ENCODE measurements at regions not wholly inside any gene's neighbourhood (a gene's known extent, or its start where the extent isn't known, plus 50 kb on each side); places are given as distances from the start of the nearest gene placed in this dataset.
"Not testable (repeated sequence)": the region's sequence is repeated elsewhere in the genome, so short reads cannot be mapped to it uniquely, and the experiment has no call there.

DNA sequence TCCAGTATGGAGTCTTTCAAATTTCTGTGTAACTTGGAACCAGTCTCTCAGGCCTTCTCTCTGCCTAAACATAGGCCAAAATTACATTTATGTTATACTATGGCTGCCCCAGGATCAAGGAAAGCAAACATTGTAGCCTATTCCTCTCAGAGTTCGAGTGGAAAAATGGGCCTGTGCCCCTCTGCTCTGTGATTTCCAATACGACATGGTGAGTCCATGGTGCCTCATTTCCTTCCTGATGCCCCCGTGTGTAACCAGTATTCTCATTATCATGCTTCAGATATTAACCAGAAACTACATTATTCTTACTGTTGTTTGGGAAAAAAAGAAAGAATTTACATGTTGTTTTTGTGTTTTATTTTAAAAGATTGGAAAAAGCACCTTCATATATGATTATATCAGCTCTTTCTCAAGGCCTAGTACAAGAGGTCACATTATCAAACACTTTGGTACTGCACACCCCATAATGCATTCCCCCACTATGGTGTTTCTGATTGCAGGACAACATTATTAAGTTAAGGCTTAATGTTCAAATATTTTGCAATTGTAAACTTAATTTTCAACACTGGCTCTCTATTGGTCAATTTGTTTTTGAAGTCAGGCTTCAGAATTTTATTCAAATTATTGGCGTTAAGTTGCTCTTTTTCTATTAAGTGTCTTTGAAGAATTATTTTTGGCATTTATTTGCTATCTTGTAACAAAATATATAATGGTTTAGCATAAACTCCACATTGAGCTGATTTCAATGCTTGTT lies 151.8 kb upstream of the SLC27A6 start:
- FAIRE-seq: no peak

DNA sequence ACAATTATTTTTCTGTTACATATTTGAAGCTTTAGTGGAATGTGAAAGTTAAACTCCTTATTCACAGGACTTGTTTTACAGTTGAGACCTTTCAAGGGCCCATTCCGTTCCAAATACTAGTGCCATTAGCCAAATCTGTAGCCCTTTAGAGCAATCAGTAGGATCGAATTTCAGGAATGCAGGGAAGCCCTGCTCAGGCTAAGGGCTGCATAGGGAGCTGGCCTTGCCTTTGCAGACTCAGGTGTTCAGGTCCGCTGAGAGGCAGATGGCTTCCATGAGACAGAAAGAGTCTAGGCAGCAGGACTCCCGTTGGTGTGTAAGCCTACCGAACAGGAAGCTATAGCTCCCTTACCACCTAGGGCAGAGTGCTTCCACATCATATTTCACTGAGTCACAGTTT lies 150.1 kb upstream of the SLC27A6 start:
- FAIRE-seq: no peak

- FAIRE-seq: no peak
Observed at GRCh38 chr5:128825826-128826225, 139.5 kb upstream of the SLC27A6 start.

- FAIRE-seq: no peak
Observed at GRCh38 chr5:128826275-128826674, 139.0 kb upstream of the SLC27A6 start.

GRCh38 chr5:128836571-128836970 lies 128.7 kb upstream of the SLC27A6 start:
- no peak for FAIRE-seq

- no peak for FAIRE-seq
Observed at GRCh38 chr5:128838623-128839022, 126.7 kb upstream of the SLC27A6 start.

- FAIRE-seq: no peak
Observed at GRCh38 chr5:128842241-128842640, 123.0 kb upstream of the SLC27A6 start.

DNA sequence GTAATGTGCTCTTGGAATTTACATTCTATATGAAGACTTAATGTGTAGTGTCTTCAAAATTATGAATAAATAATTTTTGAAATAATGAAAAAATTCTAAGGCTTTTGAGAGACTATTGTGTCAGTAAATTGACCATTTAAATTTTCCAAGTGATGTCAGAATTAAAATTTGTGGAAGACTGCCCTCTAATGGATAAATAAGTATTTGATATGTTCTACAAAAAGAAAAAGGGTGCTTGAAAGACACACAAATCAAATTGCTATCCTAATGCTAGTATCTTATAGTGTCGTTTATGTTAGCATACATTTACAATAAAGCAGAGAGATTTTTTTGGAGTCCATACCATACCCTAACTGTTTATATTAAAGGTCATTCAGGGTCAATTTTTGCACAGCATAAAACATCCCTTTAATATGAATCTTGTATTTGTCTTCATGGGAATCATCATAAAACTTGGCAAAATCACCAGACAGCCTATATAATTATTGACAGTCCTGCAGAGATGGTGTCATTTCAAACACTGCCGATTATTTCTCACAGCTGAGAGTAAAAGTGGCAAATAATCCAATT lies 120.8 kb upstream of the SLC27A6 start:
- peak; percentile 9 for FAIRE-seq

- FAIRE-seq: no peak
Observed at GRCh38 chr5:128850049-128850448, 115.2 kb upstream of the SLC27A6 start.

GRCh38 chr5:128854931-128855330 lies 110.4 kb upstream of the SLC27A6 start:
- FAIRE-seq: no peak

DNA sequence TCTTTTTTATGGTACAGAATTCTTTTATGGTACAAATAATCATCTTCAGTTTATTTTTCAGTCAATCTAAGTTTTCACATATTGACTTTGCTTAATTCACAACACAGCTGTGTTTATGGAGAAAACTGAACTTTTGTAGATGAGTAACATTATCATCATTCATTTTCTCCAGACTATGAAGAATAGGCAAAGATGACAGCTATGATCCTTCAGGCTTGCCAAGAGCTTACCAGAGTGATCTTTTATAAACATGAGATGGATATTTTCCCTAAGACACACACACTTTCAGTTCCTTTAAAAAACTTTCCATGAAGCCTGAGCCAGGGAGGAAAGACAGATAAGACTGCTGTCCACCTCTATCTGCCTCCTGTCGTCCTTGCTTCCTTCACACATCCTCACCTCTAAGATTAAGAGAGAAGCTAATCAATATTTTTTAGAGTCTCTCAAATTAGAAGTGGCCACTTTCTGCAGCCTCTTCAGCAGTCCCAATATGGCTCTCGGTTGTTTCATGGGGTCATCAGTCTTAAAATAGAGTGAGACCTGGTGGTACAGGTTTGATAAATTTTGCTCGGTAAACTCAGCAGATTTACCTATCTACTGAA lies 108.1 kb upstream of the SLC27A6 start:
- no peak for FAIRE-seq

GRCh38 chr5:128858995-128859394 lies 106.3 kb upstream of the SLC27A6 start:
- no peak for FAIRE-seq

- not testable (repeated sequence) for FAIRE-seq
Observed at GRCh38 chr5:128861155-128861554, 104.1 kb upstream of the SLC27A6 start.

DNA sequence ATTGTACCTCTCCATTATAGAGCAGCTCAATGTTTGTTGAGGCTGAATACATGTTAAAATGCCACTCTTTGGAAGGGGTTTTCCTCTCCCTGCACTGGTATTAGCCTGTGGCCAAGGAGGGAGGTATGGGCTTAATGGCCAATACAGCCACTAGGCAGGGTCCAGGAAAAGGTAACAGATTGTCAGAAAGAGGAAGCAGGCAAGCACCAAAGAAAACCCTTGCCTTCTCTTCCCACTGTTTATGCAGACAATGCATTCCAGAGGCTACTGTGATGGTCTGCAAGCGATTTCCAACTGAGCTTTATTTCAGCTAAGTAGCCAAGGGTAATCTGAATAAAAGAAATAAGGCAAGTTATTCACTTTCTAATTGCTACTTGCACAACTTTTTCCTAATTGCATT lies 95.3 kb upstream of the SLC27A6 start:
- FAIRE-seq: no peak

DNA sequence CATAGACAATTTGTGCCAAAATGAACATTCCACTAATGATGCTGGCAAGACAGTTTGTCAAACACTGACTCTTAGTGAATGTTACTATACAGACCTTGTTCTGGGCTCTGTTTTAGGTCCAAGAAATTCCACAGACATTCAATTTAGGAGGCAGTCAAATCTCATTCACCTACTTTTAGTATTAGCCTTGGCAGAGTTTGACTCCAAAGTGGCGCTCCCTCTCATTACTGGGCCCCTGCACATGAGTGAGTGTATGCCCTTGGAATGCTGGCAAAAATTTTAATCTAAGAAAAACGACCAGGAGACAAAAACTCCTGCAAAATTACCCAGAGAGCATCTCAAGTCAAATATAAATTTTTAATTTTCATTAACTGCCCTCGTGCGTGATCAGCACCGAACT lies 94.9 kb upstream of the SLC27A6 start:
- FAIRE-seq: no peak

DNA sequence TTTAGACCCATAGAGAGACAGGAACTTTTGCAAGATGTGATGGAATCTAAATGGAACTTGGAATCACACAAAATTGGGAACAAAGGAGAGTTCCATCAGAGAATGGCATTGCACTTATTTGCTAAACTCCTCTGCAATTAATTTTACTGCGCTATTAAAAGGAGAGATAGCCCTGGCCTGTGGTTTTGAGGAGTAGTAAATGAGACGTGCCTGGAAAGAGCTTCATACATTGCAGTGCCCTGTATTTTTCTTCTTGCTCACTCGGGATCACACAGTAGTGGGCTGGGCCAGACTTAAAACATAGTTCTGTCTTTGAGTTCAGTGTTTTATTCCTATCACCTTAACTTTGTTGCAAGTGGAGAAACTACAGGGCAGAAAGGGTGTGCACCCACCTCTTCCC lies 94.4 kb upstream of the SLC27A6 start:
- FAIRE-seq: no peak

GRCh38 chr5:128876569-128877382 lies 88.5 kb upstream of the SLC27A6 start:
- FAIRE-seq: no peak

DNA sequence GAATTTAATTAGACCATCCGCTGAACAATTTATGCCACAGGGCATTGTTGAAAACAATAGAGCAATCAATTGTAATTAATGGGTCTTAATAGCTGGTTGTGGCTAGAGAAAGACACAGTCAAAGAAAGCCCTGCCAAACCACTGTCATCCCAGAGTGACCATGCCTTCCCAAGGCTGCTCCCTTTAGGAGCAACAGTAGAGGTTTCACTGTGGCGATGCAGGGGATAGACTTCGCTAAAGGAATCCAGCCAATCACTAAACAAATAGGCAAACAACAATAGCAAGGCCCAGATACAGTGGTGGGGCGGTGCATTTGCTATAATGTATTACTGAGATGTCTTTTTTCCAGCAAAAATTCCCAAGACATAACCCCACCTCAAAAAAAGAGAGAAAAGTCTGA lies 87.8 kb upstream of the SLC27A6 start:
- FAIRE-seq: no peak

GRCh38 chr5:128881502-128882018 lies 83.7 kb upstream of the SLC27A6 start:
- FAIRE-seq: no peak

GRCh38 chr5:128885649-128886255 lies 79.5 kb upstream of the SLC27A6 start:
- FAIRE-seq: no peak

GRCh38 chr5:128895122-128895521 lies 70.2 kb upstream of the SLC27A6 start:
- no peak for FAIRE-seq

- no peak for FAIRE-seq
Observed at GRCh38 chr5:128896675-128897074, 68.6 kb upstream of the SLC27A6 start.

- no peak for FAIRE-seq
Observed at GRCh38 chr5:128903550-128903949, 61.7 kb upstream of the SLC27A6 start.
